HG03565 (cell line): ENCODE measurements at regions not wholly inside any gene's neighbourhood (a gene's known extent, or its start where the extent isn't known, plus 50 kb on each side); places are given as distances from the start of the nearest gene placed in this dataset.
"Not testable (repeated sequence)": the region's sequence is repeated elsewhere in the genome, so short reads cannot be mapped to it uniquely, and the experiment has no call there.

ENCODE experiments used
- ATAC-seq: cut with Tn5 transposase; IDR thresholded peaks from one replicate; pipeline ENCODE4 v1.9.1; 2021; ENCODE audit warnings: mild to moderate bottlenecking, moderate library complexity; ENCODE audit not compliant: unreplicated experiment

GRCh38 chr3:94481226-94481898 is 418.5 kb downstream of the NSUN3 start:
- no peak for ATAC-seq

GRCh38 chr3:94482686-94483085 is 419.8 kb downstream of the NSUN3 start:
- no peak for ATAC-seq

- ATAC-seq: no peak
Observed at GRCh38 chr3:94483403-94483802, 420.5 kb downstream of the NSUN3 start.

GRCh38 chr3:94494992-94495391 is 432.1 kb downstream of the NSUN3 start:
- no peak for ATAC-seq

GRCh38 chr3:94500146-94500545 is 437.3 kb downstream of the NSUN3 start:
- ATAC-seq: no peak

GRCh38 chr3:94507354-94507753 is 444.5 kb downstream of the NSUN3 start:
- not testable (repeated sequence) for ATAC-seq

GRCh38 chr3:94512876-94513275 is 450.0 kb downstream of the NSUN3 start:
- no peak for ATAC-seq

- ATAC-seq: peak; percentile 63
Observed at GRCh38 chr3:94513600-94513999, 450.7 kb downstream of the NSUN3 start.

GRCh38 chr3:94515983-94516382 is 453.1 kb downstream of the NSUN3 start:
- no peak for ATAC-seq

- no peak for ATAC-seq
Observed at GRCh38 chr3:94520364-94520763, 457.5 kb downstream of the NSUN3 start.

- no peak for ATAC-seq
Observed at GRCh38 chr3:94522488-94522887, 459.6 kb downstream of the NSUN3 start.

- ATAC-seq: no peak
Observed at GRCh38 chr3:94524102-94524919, 461.4 kb downstream of the NSUN3 start.

- ATAC-seq: no peak
Observed at GRCh38 chr3:94525043-94525442, 462.2 kb downstream of the NSUN3 start.

GRCh38 chr3:94529816-94530215 is 467.0 kb downstream of the NSUN3 start:
- ATAC-seq: no peak

- no peak for ATAC-seq
Observed at GRCh38 chr3:94532951-94533350, 470.1 kb downstream of the NSUN3 start.

- ATAC-seq: no peak
Observed at GRCh38 chr3:94539937-94540336, 477.1 kb downstream of the NSUN3 start.

- ATAC-seq: no peak
Observed at GRCh38 chr3:94543161-94543560, 480.3 kb downstream of the NSUN3 start.

GRCh38 chr3:94544131-94544789 is 481.4 kb downstream of the NSUN3 start:
- ATAC-seq: no peak

GRCh38 chr3:94548581-94549316 is 485.9 kb downstream of the NSUN3 start:
- no peak for ATAC-seq

- ATAC-seq: no peak
Observed at GRCh38 chr3:94561094-94561493, 498.2 kb downstream of the NSUN3 start.

- no peak for ATAC-seq
Observed at GRCh38 chr3:94564247-94564646, 501.4 kb downstream of the NSUN3 start.
